Body of pancreas (tissue), 4 donors: ENCODE measurements at regions not wholly inside any gene's neighbourhood (a gene's known extent, or its start where the extent isn't known, plus 50 kb on each side); places are given as distances from the start of the nearest gene placed in this dataset.

Source experiments
- ATAC-seq: fragments of 150-250 bp; one replicate; pipeline ENCODE4 v1.9.1; 2016
- DNase-seq, 4 donors: peaks; one replicate each; pipeline ENCODE4 v3.0.0-alpha.2; 2019
- H3K27ac ChIP-seq, 4 donors: fragments of 200-600 bp; sonication (generic); 1 replicate in 3 of 4; 2 replicates in 1 of 4; pipeline versions ENCODE4 v1.5.1 to v1.6.1; 2016 to 2019; ENCODE audit warnings: mild to moderate bottlenecking in 1 of 4, mixed read lengths in 1 of 4, moderate library complexity in 1 of 4
- H3K27me3 ChIP-seq, 2 donors: fragments of 200-600 bp; sonication (generic); one replicate each; pipeline ENCODE4 v1.6.0; 2016; ENCODE audit warnings: mild to moderate bottlenecking in 1 of 2
- H3K36me3 ChIP-seq, 2 donors: fragments of 200-600 bp; sonication (generic); replicated peaks in 1 of 2; 2 replicates each; pipeline ENCODE4 v1.5.1; 2016; ENCODE audit warnings: low read depth in 2 of 2; ENCODE audit not compliant: insufficient read depth in 1 of 2
- H3K4me1 ChIP-seq: fragments of 200-600 bp; sonication (generic); one replicate; pipeline ENCODE4 v1.6.0; 2016
- H3K4me3 ChIP-seq, 2 donors: fragments of 200-600 bp; sonication (generic); 1 replicate in 1 of 2; 2 replicates in 1 of 2; pipeline ENCODE4 v1.5.1; 2016 to 2019
- H3K9me3 ChIP-seq, 3 donors: fragments of 200-600 bp; sonication (generic); 1 replicate in 2 of 3; 2 replicates in 1 of 3; pipeline ENCODE4 v1.5.1; 2016
- POLR2A ChIP-seq, 3 donors: fragments of 450-650 bp; IDR thresholded peaks; one replicate each; pipeline ENCODE4 v1.6.1; 2016; ENCODE audit warnings: antibody characterized with exemption in 3 of 3, mild to moderate bottlenecking in 2 of 3
- WGBS, 2 donors: methylation state at CpG; one replicate each; pipeline ENCODE4 v1.1.5; 2017; 5-methylcytosine and 5-hydroxymethylcytosine counted together
- intact Hi-C: fragments of 100-400 bp; cut with DNase I; formaldehyde crosslinking; loops from one replicate; pipeline ENCODE4 v1.15.1; 2023
- TF ChIP-seq, protein P1 (sequence below), 7 experiments: fragments of 450-650 bp in 4 of 7; fragments of 200-600 bp in 3 of 7; sonication (generic) in 3 of 7; IDR thresholded peaks; one replicate each; pipeline ENCODE4 v1.5.1; 2016 to 2019; ENCODE audit warnings: antibody characterized with exemption in 7 of 7

DNA sequence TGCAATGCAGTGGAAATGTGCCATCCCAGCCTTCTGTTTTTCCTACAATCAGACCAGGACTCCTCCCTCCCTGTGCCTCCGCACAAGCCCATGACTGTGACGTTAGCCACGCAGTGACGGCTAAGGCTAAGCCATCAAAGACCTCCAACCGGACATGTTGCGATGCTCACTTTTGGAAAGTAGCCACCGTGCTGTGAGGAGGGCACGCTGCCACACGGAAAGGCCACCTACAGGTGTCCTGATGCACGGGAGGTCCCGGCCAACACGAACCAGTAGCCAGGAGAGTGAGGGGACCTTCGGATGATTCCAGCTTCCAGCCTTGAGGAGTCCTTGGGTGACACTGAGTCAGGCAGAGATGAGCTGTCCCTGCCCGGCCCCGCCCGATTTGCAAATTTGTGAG, 53.9 kb downstream of the FOXL1 start:
- H3K36me3 ChIP-seq, result no peaks in the 10 kb centered on the region
- DNase-seq, result no peak
- intact Hi-C loops, result no loop called here
- no peak for ATAC-seq
- H3K27me3 ChIP-seq, result no peaks in the 10 kb centered on the region
- no peak overlapping the region for H3K4me3 ChIP-seq
- H3K9me3 ChIP-seq, result no peaks in the 10 kb centered on the region
- 59 to 66% methylated on average over 8 to 16 of the region's 16 CpGs for WGBS, 2 donors
- no peak overlapping the region for H3K27ac ChIP-seq
- H3K4me1 ChIP-seq, result no peaks in the 10 kb centered on the region
- TF ChIP-seq, protein P1, sequence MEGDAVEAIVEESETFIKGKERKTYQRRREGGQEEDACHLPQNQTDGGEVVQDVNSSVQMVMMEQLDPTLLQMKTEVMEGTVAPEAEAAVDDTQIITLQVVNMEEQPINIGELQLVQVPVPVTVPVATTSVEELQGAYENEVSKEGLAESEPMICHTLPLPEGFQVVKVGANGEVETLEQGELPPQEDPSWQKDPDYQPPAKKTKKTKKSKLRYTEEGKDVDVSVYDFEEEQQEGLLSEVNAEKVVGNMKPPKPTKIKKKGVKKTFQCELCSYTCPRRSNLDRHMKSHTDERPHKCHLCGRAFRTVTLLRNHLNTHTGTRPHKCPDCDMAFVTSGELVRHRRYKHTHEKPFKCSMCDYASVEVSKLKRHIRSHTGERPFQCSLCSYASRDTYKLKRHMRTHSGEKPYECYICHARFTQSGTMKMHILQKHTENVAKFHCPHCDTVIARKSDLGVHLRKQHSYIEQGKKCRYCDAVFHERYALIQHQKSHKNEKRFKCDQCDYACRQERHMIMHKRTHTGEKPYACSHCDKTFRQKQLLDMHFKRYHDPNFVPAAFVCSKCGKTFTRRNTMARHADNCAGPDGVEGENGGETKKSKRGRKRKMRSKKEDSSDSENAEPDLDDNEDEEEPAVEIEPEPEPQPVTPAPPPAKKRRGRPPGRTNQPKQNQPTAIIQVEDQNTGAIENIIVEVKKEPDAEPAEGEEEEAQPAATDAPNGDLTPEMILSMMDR (IDR thresholded peaks at IDR 0.05), result no peak
- no peak for TF ChIP-seq POLR2A (IDR thresholded peaks at IDR 0.05)

DNA sequence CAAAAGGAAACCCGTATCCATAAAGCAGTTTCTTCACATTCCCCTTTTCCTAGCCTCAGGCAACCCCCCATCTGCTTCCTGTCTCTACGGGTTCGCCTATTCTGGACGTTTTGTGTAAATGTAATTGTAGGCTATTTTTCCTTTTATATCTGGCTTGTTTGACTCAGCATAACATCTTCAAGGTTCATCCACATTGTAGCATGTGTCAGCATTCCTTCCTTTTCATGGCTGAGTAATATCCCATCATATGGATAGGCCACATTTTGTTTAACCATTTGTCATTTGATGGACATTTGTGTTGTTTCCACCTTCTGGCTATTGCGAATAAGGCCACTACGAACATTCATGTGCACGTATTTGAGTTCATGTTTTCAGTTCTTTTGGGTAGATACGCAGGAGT, 54.6 kb downstream of the FOXL1 start:
- H3K27me3 ChIP-seq, result no peaks in the 10 kb centered on the region
- intact Hi-C loops, result no loop called here
- no peak overlapping the region for H3K27ac ChIP-seq
- DNase-seq (no peak), ATAC-seq (no peak)
- no peak overlapping the region for H3K4me3 ChIP-seq
- H3K36me3 ChIP-seq, result no peaks in the 10 kb centered on the region
- TF ChIP-seq, protein P1 (IDR thresholded peaks at IDR 0.05), result no peak
- no peak for TF ChIP-seq POLR2A (IDR thresholded peaks at IDR 0.05)
- WGBS, 2 donors, result 76 to 80% methylated on average over 8 of the region's 8 CpGs
- H3K4me1 ChIP-seq, result no peaks in the 10 kb centered on the region
- no peaks in the 10 kb centered on the region for H3K9me3 ChIP-seq

DNA sequence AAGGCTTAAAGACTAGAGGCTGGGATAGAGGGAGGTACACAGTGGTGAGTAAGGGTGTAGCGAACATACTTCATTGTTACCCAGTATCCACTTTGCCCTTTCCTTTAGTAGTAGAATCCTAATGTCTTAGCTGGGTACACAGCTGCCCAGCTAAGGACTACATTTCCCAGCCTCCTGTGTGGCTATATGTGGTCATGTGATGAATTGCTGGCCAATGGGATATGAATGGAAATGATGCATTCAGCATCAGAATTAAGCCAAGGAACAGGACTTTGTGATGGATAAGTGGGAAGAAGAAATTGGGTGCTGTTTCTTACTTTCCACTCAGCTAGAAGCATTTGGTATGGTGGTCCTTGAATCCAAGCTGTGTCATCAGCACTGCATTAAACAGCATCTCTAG, 55.9 kb downstream of the FOXL1 start:
- intact Hi-C loops, result no loop called here
- WGBS, 2 donors, result 73 to 75% methylated on average over 1 of the region's 1 CpG
- TF ChIP-seq, protein P1 (IDR thresholded peaks at IDR 0.05), result no peak
- TF ChIP-seq POLR2A (IDR thresholded peaks at IDR 0.05), result no peak
- no peaks in the 10 kb centered on the region for H3K27me3 ChIP-seq
- H3K9me3 ChIP-seq, result no peaks in the 10 kb centered on the region
- H3K27ac ChIP-seq, result no peak overlapping the region
- no peak for ATAC-seq
- no peaks in the 10 kb centered on the region for H3K4me1 ChIP-seq
- no peak overlapping the region for H3K4me3 ChIP-seq
- no peak for DNase-seq
- H3K36me3 ChIP-seq, result no peaks in the 10 kb centered on the region

DNA sequence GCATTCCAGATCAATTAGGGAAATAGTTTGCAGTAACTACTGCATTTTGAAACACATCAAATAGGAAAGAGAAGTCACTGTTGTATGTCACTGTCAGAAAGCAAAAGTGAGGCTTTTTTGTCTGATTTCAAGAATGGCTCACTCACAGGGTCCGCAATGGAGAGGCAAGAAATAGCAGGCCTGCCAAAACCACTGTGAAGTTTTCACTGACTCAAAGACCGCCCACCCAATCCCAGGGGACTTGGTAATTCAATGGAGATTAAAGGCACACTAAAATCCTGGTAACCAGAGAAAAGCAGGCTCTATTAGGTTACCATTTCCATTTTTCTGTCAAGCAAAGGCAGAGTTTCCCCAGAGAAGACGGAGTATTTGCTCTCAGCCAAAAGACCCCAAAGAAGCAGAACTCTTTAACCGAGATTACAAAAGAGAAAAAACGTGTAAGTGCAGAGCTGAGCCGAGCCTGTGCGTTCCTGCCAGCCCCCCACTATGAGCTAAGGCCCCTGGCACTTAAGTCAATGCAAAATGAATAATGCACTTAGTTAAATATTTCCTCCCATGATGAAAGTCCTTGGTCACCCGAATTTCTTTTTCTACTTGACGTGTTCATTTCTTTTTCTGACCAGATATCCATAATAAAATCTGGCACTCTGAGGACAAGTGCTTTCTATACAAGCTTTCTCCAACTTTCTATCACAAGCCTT, 57.0 kb downstream of the FOXL1 start:
- intact Hi-C loops, result no loop called here
- no peak overlapping the region for H3K27ac ChIP-seq
- no peak for DNase-seq
- no peak overlapping the region for H3K4me3 ChIP-seq
- TF ChIP-seq, protein P1 (IDR thresholded peaks at IDR 0.05), result no peak
- TF ChIP-seq POLR2A (IDR thresholded peaks at IDR 0.05), result no peak
- 29 to 39% methylated on average over 9 of the region's 9 CpGs for WGBS, 2 donors
- no peaks in the 10 kb centered on the region for H3K9me3 ChIP-seq
- no peaks in the 10 kb centered on the region for H3K36me3 ChIP-seq
- no peaks in the 10 kb centered on the region for H3K4me1 ChIP-seq
- no peak for ATAC-seq
- no peaks in the 10 kb centered on the region for H3K27me3 ChIP-seq

DNA sequence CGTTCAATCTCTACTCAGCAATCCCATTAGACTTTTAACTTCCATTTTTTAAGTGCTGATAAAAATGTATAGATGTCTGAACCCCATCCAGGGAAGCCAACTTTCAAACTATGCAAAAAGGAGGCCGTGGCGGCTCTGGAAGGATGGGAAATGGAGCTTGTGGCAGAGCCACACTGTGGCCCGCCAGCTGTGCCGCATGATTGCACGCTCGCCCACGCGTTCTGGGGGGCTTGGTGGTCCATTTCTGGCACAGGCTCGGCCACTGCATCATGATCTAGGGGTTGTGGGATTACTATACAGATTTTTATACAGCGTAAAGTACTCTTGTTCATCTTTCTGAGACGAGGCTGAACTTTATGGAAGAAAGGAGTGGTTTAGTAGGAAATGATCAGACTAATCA, 57.6 kb downstream of the FOXL1 start:
- intact Hi-C loops, result no loop called here
- 60 to 62% methylated on average over 12 of the region's 12 CpGs for WGBS, 2 donors
- no peak for DNase-seq
- TF ChIP-seq POLR2A (IDR thresholded peaks at IDR 0.05), result no peak
- TF ChIP-seq, protein P1 (IDR thresholded peaks at IDR 0.05), result no peak
- H3K27ac ChIP-seq, result no peak overlapping the region
- H3K9me3 ChIP-seq, result no peaks in the 10 kb centered on the region
- no peaks in the 10 kb centered on the region for H3K4me1 ChIP-seq
- no peaks in the 10 kb centered on the region for H3K27me3 ChIP-seq
- H3K36me3 ChIP-seq, result no peaks in the 10 kb centered on the region
- no peak for ATAC-seq
- H3K4me3 ChIP-seq, result no peak overlapping the region
